H1 (cell line): ENCODE measurements at regions not wholly inside any gene's neighbourhood (a gene's known extent, or its start where the extent isn't known, plus 50 kb on each side); places are given as distances from the start of the nearest gene placed in this dataset.

Experiments
- CTCF ChIA-PET: fragments of 300-600 bp; sonication (Branson Sonifier 250); formaldehyde crosslinking; loops from one replicate; lab custom pipeline; 2021; ENCODE audit not compliant: partially characterized antibody; lab: Charles Lee
- POLR2A ChIA-PET: fragments of 300-600 bp; sonication (Branson Sonifier 250); formaldehyde crosslinking; loops from one replicate; lab custom pipeline; 2021; ENCODE audit warnings: inconsistent platforms; ENCODE audit not compliant: partially characterized antibody; lab: Charles Lee
- DNase-seq, 2 experiments: peaks; one replicate each; pipeline versions ENCODE4 v3.0.0 to v3.0.0-alpha.2; 2010 to 2022; ENCODE audit warnings: low spot score in 2 of 2, low read depth in 1 of 2, mixed read lengths in 1 of 2
- FAIRE-seq: peaks from 2 replicates; lab custom pipeline; 2011; peaks lifted over from hg19 to GRCh38; lab: Jason Lieb, UNC
- H2AFZ ChIP-seq: 2 replicates; pipeline ENCODE4 v1.8.1; 2012; ENCODE audit warnings: low read length, inconsistent platforms
- H2AK5ac ChIP-seq: 2 replicates; pipeline ENCODE4 v1.6.1; 2013; ENCODE audit warnings: low read depth, low read length
- H2BK120ac ChIP-seq: replicated peaks from 2 replicates; pipeline ENCODE3; 2013; ENCODE audit warnings: low read depth, low read length, inconsistent platforms
- H2BK12ac ChIP-seq: 2 replicates; pipeline ENCODE4 v1.6.1; 2013; ENCODE audit warnings: low read depth, low read length
- H2BK15ac ChIP-seq: 2 replicates; pipeline ENCODE4 v1.6.1; 2013; ENCODE audit warnings: low read length
- H2BK20ac ChIP-seq: 2 replicates; pipeline ENCODE4 v1.6.1; 2013; ENCODE audit warnings: low read length
- H2BK5ac ChIP-seq: 2 replicates; pipeline ENCODE4 v1.6.1; 2013; ENCODE audit warnings: low read depth, low read length
- H3K14ac ChIP-seq: 2 replicates; pipeline ENCODE4 v1.6.1; 2013; ENCODE audit warnings: inconsistent platforms; ENCODE audit not compliant: insufficient read length
- H3K18ac ChIP-seq: 2 replicates; pipeline ENCODE4 v1.6.1; 2013; ENCODE audit warnings: low read length; ENCODE audit errors: extremely low read depth
- H3K23ac ChIP-seq: 2 replicates; pipeline ENCODE4 v1.6.1; 2013; ENCODE audit warnings: inconsistent platforms; ENCODE audit not compliant: insufficient read length
- H3K23me2 ChIP-seq: 2 replicates; pipeline ENCODE4 v1.6.1; 2013; ENCODE audit warnings: low read depth, low read length
- H3K27ac ChIP-seq: 2 replicates; pipeline ENCODE4 v1.6.1; 2011; ENCODE audit warnings: low read depth, low read length, inconsistent platforms
- H3K27me3 ChIP-seq, 4 experiments: replicated peaks in 1 of 4; 1 replicate in 1 of 4; 2 replicates in 3 of 4; pipeline versions ENCODE4 v1.6.1 to v1.8.1; 2011 to 2013; ENCODE audit warnings: low read length in 3 of 4, mild to moderate bottlenecking in 3 of 4, inconsistent platforms in 2 of 4, mixed read lengths in 2 of 4, moderate library complexity in 1 of 4; ENCODE audit not compliant: control insufficient read depth in 3 of 4, insufficient read depth in 3 of 4; ENCODE audit errors: extremely low read depth in 1 of 4
- H3K36me3 ChIP-seq, 4 experiments: 2 replicates each; pipeline versions ENCODE4 v1.6.1 to v1.8.1; 2011 to 2013; ENCODE audit warnings: mild to moderate bottlenecking in 4 of 4, low read length in 3 of 4, moderate library complexity in 2 of 4, control low read depth in 1 of 4, inconsistent platforms in 1 of 4; ENCODE audit not compliant: insufficient read depth in 4 of 4, control insufficient read depth in 2 of 4
- H3K4ac ChIP-seq: replicated peaks from 2 replicates; pipeline ENCODE3; 2013; ENCODE audit warnings: low read length, low read depth, mixed read lengths, inconsistent platforms; ENCODE audit not compliant: insufficient read length
- H3K4me1 ChIP-seq, 4 experiments: replicated peaks in 1 of 4; 1 replicate in 1 of 4; 2 replicates in 3 of 4; pipeline versions ENCODE4 v1.6.1 to v1.8.1; 2011 to 2013; ENCODE audit warnings: low read length in 3 of 4, inconsistent platforms in 2 of 4, mixed read lengths in 1 of 4; ENCODE audit not compliant: insufficient read depth in 4 of 4, control insufficient read depth in 3 of 4
- H3K4me2 ChIP-seq, 2 experiments: 2 replicates each; pipeline versions ENCODE4 v1.6.1 to v1.8.1; 2011 to 2013; ENCODE audit warnings: low read depth in 2 of 2, low read length in 2 of 2, control low read depth in 1 of 2, inconsistent platforms in 1 of 2, mild to moderate bottlenecking in 1 of 2; ENCODE audit not compliant: insufficient read depth in 1 of 2
- H3K4me3 ChIP-seq, 4 experiments: fragments of 200-600, 300-600 bp in 1 of 4; sonication (generic), shearing (Covaris generic), sonication (Bioruptor Twin) in 1 of 4; 2 replicates each; pipeline versions ENCODE4 v1.5.1 to v1.8.1; 2011 to 2016; ENCODE audit warnings: low read length in 4 of 4, low read depth in 3 of 4, control low read depth in 2 of 4, inconsistent platforms in 2 of 4, mild to moderate bottlenecking in 2 of 4, mixed read lengths in 1 of 4, moderate library complexity in 1 of 4; ENCODE audit not compliant: insufficient read depth in 2 of 4; ENCODE audit errors: extremely low read depth in 1 of 4
- H3K56ac ChIP-seq: replicated peaks from 2 replicates; pipeline ENCODE3; 2013; ENCODE audit warnings: low read depth, mild to moderate bottlenecking, mixed read lengths, low read length, inconsistent platforms; ENCODE audit not compliant: insufficient read length
- H3K79me1 ChIP-seq: 2 replicates; pipeline ENCODE4 v1.6.1; 2013; ENCODE audit warnings: low read depth, low read length, control low read depth
- H3K79me2 ChIP-seq, 2 experiments: 2 replicates each; pipeline versions ENCODE4 v1.6.1 to v1.8.1; 2012 to 2013; ENCODE audit warnings: low read length in 2 of 2, mild to moderate bottlenecking in 2 of 2, inconsistent platforms in 1 of 2; ENCODE audit not compliant: insufficient read depth in 2 of 2, control insufficient read depth in 1 of 2
- H3K9ac ChIP-seq, 4 experiments: replicated peaks in 1 of 4; 1 replicate in 1 of 4; 2 replicates in 3 of 4; pipeline versions ENCODE4 v1.6.1 to v1.8.1; 2011 to 2013; ENCODE audit warnings: low read depth in 3 of 4, low read length in 3 of 4, control low read depth in 2 of 4, mild to moderate bottlenecking in 2 of 4, moderate library complexity in 2 of 4, inconsistent platforms in 1 of 4; ENCODE audit errors: extremely low read depth in 1 of 4
- H3K9me3 ChIP-seq, 2 experiments: 2 replicates each; pipeline versions ENCODE4 v1.6.1 to v1.8.1; 2012 to 2013; ENCODE audit warnings: mild to moderate bottlenecking in 2 of 2, moderate library complexity in 2 of 2, control low read depth in 1 of 2, inconsistent platforms in 1 of 2, low read depth in 1 of 2, low read length in 1 of 2, mixed read lengths in 1 of 2; ENCODE audit not compliant: insufficient read depth in 2 of 2
- H4K20me1 ChIP-seq, 2 experiments: replicated peaks in 1 of 2; 2 replicates each; pipeline versions ENCODE3 to v1.8.1; 2011 to 2013; ENCODE audit warnings: inconsistent platforms in 2 of 2, low read length in 2 of 2, mild to moderate bottlenecking in 1 of 2; ENCODE audit not compliant: insufficient read depth in 2 of 2, control insufficient read depth in 1 of 2
- H4K5ac ChIP-seq: 2 replicates; pipeline ENCODE4 v1.6.1; 2013; ENCODE audit warnings: low read length, low read depth, mixed read lengths, inconsistent platforms; ENCODE audit not compliant: insufficient read length
- H4K8ac ChIP-seq: 2 replicates; pipeline ENCODE4 v1.8.0; 2013; ENCODE audit warnings: mild to moderate bottlenecking, moderate library complexity, low read length, inconsistent platforms; ENCODE audit not compliant: insufficient read depth; ENCODE audit errors: extremely low read depth
- H4K91ac ChIP-seq: replicated peaks from 2 replicates; pipeline ENCODE3; 2013; ENCODE audit warnings: low read length, mixed read lengths, inconsistent platforms; ENCODE audit not compliant: insufficient read length
- SIX5 ChIP-seq: IDR thresholded peaks from 2 replicates; pipeline ENCODE4 v1.6.1; 2011; ENCODE audit warnings: mild to moderate bottlenecking, low read depth, low read length
- TEAD4 ChIP-seq: IDR thresholded peaks from 2 replicates; pipeline ENCODE4 v1.6.1; 2012; ENCODE audit warnings: low read depth, low read length, inconsistent platforms, mixed read lengths
- WGBS, 2 experiments: shearing (Covaris generic) in 1 of 2; methylation state at CpG; one replicate each; pipeline versions ENCODE4 v1.1.6 to v1.1.7; 2013 to 2015; ENCODE audit warnings: low lambda C conversion rate in 2 of 2, mixed read lengths in 2 of 2, inconsistent platforms in 1 of 2, low coverage in 1 of 2, missing lambda C conversion rate in 1 of 2; ENCODE audit not compliant: insufficient replicate concordance in 2 of 2, insufficient coverage in 1 of 2, insufficient read length in 1 of 2; ENCODE audit errors: extremely low coverage in 1 of 2, missing lambda C conversion rate in 1 of 2; 5-methylcytosine and 5-hydroxymethylcytosine counted together

DNA sequence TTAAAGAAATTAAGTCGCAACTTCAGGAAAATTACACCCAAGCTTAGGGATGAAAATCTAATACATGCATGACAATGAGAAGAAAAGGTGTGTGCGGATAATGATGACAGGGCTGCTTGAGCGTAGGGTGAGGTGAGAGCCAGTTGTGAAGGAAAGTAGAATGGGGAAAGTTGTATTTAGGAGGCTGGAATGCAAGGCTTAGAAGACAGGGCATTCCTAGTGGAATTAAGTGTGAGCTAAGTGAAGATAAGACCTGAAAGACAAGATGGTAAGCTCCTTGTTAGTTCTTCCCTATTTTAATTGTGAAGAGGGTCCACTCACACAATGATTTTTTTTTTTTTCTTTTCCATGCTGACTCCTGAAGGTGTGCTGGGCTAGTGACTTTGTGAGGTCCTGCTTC lies 519.5 kb upstream of the SALL1 start:
- H4K20me1 ChIP-seq, result no peaks in the 10 kb centered on the region
- TF ChIP-seq SIX5 (no peak), TEAD4 (peak; percentile 55; the same call in 1 of the 2 replicates)
- H2BK120ac ChIP-seq, result no peak overlapping the region
- no peak overlapping the region for H3K4ac ChIP-seq
- H3K18ac ChIP-seq, result no peak overlapping the region
- H4K8ac ChIP-seq, result no peak overlapping the region
- H3K9me3 ChIP-seq, result no peaks in the 10 kb centered on the region
- H3K4me2 ChIP-seq, result no peak overlapping the region
- H3K56ac ChIP-seq, result no peak overlapping the region
- H4K91ac ChIP-seq, result no peak overlapping the region
- ChIA-PET CTCF (interaction anchor here (0.6 to 1.2 kb wide), 3 partner anchors 15 to 698 kb away, joined by 3 to 4 read pairs (median 4); no protein-coding TSS in a partner anchor), POLR2A (interaction anchor here (0.6 kb wide), 1 partner anchor 666 kb away, joined by 4 read pairs; no protein-coding TSS in a partner anchor)
- 94% methylated on average over 3 of the region's 3 CpGs; no CpG with 5 or more reads in 1 of the 2 experiments for WGBS, 2 experiments
- H2BK20ac ChIP-seq, result no peak overlapping the region
- FAIRE-seq (no peak), DNase-seq (no peak)
- no peak overlapping the region for H2BK12ac ChIP-seq
- no peak overlapping the region for H2AFZ ChIP-seq
- no peaks in the 10 kb centered on the region for H3K79me1 ChIP-seq
- H3K4me1 ChIP-seq, result peaks cover 0 to 1% (median 0%) of the 10 kb centered on the region in 4 experiments; a peak in 2 of 7 replicates
- H3K14ac ChIP-seq, result no peak overlapping the region
- no peak overlapping the region for H3K23ac ChIP-seq
- no peak overlapping the region for H3K4me3 ChIP-seq
- no peaks in the 10 kb centered on the region for H3K23me2 ChIP-seq
- no peaks in the 10 kb centered on the region for H3K36me3 ChIP-seq
- no peaks in the 10 kb centered on the region for H3K27me3 ChIP-seq
- H3K9ac ChIP-seq, result no peak overlapping the region
- H3K27ac ChIP-seq, result no peak overlapping the region
- H3K79me2 ChIP-seq, result no peaks in the 10 kb centered on the region
- H2BK15ac ChIP-seq, result no peak overlapping the region
- no peak overlapping the region for H2AK5ac ChIP-seq
- no peak overlapping the region for H4K5ac ChIP-seq
- no peak overlapping the region for H2BK5ac ChIP-seq
